H7 (cell line): ENCODE measurements at regions not wholly inside any gene's neighbourhood (a gene's known extent, or its start where the extent isn't known, plus 50 kb on each side); places are given as distances from the start of the nearest gene placed in this dataset.

Source experiments
- DNase-seq: peaks from one replicate; pipeline ENCODE4 v3.0.0; 2012
- H3K27me3 ChIP-seq: 2 replicates; pipeline ENCODE4 v1.6.0; 2011; ENCODE audit warnings: mild to moderate bottlenecking, low read length; ENCODE audit not compliant: control insufficient read depth, insufficient read depth
- H3K36me3 ChIP-seq: replicated peaks from 2 replicates; pipeline ENCODE4 v1.5.1; 2011; ENCODE audit warnings: low read length; ENCODE audit not compliant: control insufficient read depth, insufficient read depth
- H3K4me3 ChIP-seq: 2 replicates; pipeline ENCODE4 v1.5.1; 2011; ENCODE audit warnings: low read depth, mild to moderate bottlenecking, control low read depth, low read length, moderate library complexity; ENCODE audit not compliant: insufficient read depth

DNA sequence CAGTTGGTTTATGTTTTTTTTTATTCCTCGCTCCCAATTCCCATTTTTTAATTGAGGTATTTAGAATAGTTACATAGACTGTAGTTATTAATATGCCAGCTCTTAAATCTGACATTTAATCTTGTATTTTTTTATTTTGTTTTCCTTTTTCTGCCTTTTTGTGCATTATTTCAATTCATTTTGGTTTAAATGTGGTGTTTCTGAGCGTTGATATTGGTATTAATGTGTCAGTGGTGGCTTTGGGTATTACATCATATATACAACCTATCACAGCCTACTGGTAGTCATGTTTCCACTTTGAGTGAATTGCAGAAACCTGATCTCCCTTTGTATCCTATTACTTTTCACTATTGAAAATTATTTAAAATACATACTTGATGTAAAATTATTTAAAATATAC, 1027.3 kb downstream of the KCNT2 start:
- Histone ChIP-seq H3K4me3 (no peak overlapping the region), H3K27me3 (no peaks in the 10 kb centered on the region), H3K36me3 (no peaks in the 10 kb centered on the region)
- DNase-seq: no peak

DNA sequence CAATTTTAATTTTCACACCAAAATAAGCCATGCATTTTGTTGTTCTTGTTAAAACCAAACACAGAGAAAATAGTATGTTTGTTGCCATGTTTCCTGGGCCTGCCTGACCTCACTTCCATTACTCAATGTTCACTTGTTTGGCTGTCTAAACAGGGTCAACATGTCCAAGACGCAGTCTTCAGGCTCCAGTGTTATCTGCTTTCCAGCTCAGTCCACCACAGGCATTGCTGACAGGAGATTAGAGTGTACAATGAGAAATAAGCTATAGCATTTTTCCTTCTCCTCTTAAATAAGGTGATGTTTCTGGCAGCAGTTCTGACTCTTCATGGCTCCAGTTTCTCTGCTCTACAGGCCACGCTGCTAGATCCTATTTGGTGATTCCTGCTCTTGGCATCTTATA, 1030.5 kb downstream of the KCNT2 start:
- Histone ChIP-seq H3K27me3 (no peaks in the 10 kb centered on the region), H3K36me3 (no peaks in the 10 kb centered on the region), H3K4me3 (no peak overlapping the region)
- no peak for DNase-seq

DNA sequence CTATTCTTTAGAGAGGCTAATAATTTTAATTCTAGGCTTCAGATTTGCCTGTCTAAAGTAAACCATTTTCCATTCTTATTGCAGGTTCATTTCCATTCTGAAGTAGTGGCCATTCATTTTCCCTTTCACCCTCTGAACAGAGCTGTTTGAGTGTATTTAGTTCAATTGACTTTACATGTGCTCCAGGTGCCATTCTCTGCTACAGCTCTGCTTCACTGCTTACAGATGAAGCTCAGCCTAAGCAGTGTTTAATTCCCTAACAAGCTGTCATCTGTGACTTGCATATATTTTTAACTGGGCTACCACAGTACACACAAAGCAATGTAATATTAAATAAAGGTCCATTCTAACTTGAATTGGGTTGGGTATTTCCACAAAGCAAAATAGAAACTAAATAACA, 1031.6 kb downstream of the KCNT2 start:
- no peak for DNase-seq
- H3K4me3 ChIP-seq: no peak overlapping the region
- no peaks in the 10 kb centered on the region for H3K36me3 ChIP-seq
- no peaks in the 10 kb centered on the region for H3K27me3 ChIP-seq

DNA sequence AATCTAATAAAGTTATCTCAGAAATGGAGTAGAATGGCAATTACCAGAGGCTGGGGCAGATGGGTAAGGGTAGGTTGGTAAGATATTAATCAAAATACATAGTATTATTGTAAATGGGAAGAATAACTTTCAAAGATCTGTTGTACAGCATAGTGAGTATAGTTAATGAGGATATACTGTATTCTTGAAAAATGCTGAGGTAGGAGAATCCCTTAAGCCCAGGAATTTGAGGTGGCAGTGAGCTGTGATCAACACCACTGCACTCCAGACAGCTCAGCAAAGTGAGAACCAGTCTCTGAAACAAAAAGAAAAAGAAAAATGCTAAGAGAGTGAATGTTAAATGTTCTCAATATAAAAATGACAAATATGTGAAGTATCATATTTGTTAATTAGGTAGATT, 1033.7 kb downstream of the KCNT2 start:
- no peaks in the 10 kb centered on the region for H3K36me3 ChIP-seq
- DNase-seq: no peak
- H3K4me3 ChIP-seq: no peak overlapping the region

DNA sequence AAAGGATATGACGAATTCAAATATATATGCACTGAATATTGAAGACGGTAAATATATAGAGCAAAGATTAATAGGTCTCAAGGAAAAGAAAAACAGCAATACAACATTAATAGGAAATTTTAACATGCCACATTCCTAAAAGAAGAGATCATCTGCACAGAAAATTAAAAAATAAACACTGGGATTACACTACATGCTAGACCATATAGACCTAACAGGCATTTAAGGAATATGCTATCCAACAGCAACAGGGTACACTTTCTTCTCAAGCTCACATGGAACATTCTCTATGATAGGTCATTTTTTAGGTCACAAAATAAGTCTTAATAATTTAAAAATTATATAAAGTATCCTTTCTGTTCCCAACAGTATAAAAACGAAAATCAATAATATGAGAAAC, 1038.3 kb downstream of the KCNT2 start:
- Histone ChIP-seq H3K36me3 (no peaks in the 10 kb centered on the region), H3K27me3 (no peaks in the 10 kb centered on the region), H3K4me3 (no peak overlapping the region)
- DNase-seq: no peak

More for the DNA sequence above, 1033.7 kb downstream of the KCNT2 start:
- no peaks in the 10 kb centered on the region for H3K27me3 ChIP-seq

DNA sequence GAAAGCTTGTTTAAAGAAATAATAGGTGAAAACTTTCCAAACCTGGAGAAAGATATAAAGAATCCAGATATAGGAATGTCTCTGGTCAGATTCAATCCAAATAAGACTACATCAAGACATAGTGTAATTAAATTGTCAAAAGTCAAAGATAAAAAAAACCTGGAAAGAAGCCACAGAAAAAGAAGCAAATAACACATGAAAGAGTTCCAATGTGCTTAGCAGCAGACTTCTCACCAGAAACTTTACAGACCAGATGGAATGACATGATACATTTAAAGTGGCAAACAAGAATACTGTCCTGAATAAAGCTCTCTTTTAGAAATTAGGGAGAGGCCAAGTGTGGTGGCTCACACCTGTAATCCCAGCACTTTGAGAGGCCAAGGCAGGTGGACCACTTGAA, 1039.9 kb downstream of the KCNT2 start:
- Histone ChIP-seq H3K4me3 (no peak overlapping the region), H3K27me3 (no peaks in the 10 kb centered on the region), H3K36me3 (no peaks in the 10 kb centered on the region)
- no peak for DNase-seq

DNA sequence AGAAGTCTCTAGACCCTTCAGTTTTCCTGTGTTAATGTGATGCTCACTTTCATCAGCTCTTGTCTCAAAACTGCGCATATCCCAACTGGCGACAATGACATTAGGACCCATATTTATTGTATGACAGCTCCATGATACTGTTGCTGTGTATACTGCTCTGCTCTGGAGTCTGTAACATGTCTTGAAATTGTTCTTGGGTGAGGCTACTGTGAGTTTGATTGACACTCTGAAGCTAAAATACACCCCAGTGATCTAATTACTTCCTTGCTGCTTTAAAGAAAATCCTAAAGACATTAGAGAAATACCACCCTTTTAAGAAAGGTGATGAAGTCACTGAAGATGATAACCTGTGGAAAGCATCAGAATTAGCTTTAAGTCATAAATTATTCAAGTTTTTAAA, 1046.2 kb downstream of the KCNT2 start:
- Histone ChIP-seq H3K36me3 (no peaks in the 10 kb centered on the region), H3K4me3 (no peak overlapping the region), H3K27me3 (no peaks in the 10 kb centered on the region)
- no peak for DNase-seq

DNA sequence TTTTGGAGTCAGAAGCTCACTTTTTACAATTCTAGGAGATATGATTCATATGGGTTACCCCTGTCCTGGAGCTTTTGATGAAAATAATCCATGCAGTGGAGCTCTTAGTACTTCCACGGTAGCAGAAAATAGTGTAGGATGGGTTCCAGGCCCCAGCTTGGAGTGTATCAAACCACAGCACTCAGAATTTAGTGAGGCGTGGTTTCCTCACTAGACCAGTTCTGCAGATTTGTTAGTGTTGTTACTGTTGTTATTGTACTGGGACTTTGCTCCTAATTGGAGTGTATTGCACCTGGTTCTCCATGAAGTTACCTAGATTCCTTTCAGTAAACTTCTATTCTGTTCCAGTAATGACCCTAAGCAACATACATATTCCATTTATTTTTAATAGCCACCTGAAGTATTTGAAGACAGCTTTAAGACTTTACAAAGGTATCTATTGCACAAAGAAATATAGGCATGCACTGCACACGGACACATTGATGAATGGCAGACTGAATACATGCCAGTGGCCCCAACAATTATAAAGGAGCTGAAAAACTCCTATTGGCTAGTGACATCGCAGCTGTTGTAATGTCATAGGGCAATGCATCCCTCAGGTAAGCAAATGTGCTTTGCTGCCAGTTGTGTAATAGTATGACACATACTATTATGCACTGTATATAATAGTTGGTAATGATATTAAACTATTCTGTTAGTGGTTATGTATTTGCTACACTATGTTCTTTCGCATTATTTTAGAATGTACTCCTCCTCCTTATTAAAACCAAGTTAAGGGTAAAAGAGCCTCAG, 1058.0 kb downstream of the KCNT2 start:
- Histone ChIP-seq H3K4me3 (no peak overlapping the region), H3K27me3 (no peaks in the 10 kb centered on the region), H3K36me3 (no peaks in the 10 kb centered on the region)
- DNase-seq: no peak

DNA sequence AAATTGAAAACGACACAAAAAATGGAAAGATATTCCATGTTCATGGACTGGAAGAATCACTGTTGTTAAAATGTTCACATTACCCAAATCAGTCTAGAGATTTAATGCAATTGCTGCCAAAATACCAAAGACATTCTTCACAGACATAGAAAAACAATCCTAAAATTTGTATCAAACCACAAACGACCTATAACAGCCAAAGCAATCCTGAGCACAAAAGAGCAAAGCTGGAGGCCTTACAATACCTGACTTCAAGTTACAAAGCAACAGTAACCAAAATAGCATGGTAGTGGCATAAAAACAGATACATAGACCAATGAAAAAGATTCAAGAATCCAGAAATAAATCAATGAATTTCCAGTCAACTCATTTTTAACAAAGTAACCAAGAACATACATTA, 1077.3 kb downstream of the KCNT2 start:
- H3K27me3 ChIP-seq: no peaks in the 10 kb centered on the region
- no peak overlapping the region for H3K4me3 ChIP-seq
- H3K36me3 ChIP-seq: no peaks in the 10 kb centered on the region
- no peak for DNase-seq

DNA sequence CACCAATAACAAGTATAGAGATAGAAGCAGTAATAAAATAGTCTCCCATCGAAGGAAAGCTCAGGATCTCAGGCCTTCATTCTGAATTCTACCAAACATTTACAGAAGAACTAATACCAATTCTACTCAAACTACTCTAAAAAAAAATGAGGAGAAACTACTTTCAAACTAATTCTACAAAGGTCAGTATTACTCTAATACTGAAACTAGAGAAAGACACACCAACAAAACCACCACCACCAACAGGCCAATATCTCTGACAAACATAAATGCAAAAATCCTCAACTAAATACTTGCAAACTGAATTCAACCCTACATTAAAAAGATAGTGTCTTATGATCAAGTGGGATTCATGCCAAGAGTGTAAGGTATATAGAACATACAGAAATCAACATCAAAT, 1078.4 kb downstream of the KCNT2 start:
- no peak for DNase-seq
- Histone ChIP-seq H3K27me3 (no peaks in the 10 kb centered on the region), H3K4me3 (no peak overlapping the region), H3K36me3 (no peaks in the 10 kb centered on the region)

DNA sequence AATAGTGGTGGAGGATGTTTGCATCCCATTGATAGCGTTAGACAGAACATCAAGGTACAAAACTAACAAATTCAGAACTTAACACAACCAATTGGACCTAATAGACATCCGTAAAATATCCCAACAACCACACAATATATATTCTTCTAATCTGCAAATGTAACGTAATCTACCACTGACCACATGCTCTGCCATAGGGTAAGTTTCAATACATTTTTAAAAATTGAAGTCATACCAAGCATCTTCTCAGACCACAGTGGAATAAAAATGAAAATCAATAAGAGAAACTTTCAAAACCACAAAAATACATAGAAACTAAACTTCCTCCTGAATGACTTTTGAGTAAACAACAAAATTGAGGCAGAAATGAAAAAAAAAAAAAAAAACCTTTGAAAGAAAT, 1087.5 kb downstream of the KCNT2 start:
- no peaks in the 10 kb centered on the region for H3K36me3 ChIP-seq

DNA sequence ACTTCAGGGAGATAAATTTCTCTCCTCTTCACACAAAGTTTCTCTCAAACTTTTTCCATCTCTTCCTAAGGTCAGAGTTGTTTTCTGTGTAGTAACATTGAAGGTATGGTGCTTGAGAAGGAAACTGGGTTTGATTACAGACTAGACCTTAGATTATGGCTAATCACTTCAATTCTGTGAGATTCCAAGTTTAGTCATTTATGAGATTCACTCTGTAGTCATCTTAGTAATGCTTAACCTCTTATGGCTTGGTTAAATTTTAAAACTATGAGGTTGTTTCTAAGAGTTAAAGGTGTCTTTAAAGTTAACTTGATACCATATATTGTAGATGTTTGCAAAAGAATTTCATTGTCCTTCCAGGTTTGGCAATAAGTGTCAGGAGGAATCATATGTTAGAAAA, 1092.2 kb downstream of the KCNT2 start:
- Histone ChIP-seq H3K4me3 (no peak overlapping the region), H3K36me3 (no peaks in the 10 kb centered on the region), H3K27me3 (no peaks in the 10 kb centered on the region)
- DNase-seq: no peak

More for the DNA sequence above, 1087.5 kb downstream of the KCNT2 start:
- no peaks in the 10 kb centered on the region for H3K27me3 ChIP-seq
- H3K4me3 ChIP-seq: no peak overlapping the region
- no peak for DNase-seq

DNA sequence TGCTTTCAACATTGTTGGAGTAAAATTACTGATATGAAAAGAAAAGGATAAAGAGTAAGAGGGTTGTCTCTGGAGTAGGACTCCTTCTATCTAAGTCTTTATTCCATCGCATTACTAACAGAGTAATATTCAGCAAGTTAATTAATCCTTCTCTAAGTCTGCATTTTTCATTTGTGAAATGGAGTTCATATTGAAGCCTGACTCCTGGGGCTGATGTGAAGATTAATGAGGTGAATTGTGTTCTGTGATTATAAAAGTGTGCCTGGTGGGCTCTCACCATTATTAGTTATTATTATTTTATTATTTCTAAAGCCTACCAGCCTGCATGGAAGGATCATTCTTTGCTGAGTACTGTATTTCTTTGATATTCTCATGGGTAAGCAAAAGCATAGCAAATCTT, 1096.7 kb downstream of the KCNT2 start:
- Histone ChIP-seq H3K27me3 (no peaks in the 10 kb centered on the region), H3K36me3 (no peaks in the 10 kb centered on the region), H3K4me3 (no peak overlapping the region)
- no peak for DNase-seq

DNA sequence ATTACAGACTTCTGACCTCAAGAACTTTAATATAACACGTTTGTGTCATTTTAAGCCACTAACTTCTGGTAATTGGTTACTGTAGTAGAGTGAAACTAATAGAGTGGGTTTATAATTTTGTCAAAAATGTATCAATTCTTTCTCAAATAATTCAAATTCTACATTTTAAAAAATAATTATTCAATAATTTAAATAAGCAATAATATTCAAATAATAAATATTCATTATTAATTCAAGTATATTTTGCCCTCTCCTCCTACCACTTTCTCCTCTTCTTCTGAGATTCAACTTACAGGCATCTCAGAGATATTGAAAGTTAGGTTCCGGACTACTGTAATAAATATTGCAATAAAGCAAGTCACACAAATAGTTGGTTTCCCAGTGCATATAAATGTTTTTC, 1107.1 kb downstream of the KCNT2 start:
- Histone ChIP-seq H3K36me3 (no peaks in the 10 kb centered on the region), H3K27me3 (no peaks in the 10 kb centered on the region), H3K4me3 (no peak overlapping the region)
- no peak for DNase-seq

DNA sequence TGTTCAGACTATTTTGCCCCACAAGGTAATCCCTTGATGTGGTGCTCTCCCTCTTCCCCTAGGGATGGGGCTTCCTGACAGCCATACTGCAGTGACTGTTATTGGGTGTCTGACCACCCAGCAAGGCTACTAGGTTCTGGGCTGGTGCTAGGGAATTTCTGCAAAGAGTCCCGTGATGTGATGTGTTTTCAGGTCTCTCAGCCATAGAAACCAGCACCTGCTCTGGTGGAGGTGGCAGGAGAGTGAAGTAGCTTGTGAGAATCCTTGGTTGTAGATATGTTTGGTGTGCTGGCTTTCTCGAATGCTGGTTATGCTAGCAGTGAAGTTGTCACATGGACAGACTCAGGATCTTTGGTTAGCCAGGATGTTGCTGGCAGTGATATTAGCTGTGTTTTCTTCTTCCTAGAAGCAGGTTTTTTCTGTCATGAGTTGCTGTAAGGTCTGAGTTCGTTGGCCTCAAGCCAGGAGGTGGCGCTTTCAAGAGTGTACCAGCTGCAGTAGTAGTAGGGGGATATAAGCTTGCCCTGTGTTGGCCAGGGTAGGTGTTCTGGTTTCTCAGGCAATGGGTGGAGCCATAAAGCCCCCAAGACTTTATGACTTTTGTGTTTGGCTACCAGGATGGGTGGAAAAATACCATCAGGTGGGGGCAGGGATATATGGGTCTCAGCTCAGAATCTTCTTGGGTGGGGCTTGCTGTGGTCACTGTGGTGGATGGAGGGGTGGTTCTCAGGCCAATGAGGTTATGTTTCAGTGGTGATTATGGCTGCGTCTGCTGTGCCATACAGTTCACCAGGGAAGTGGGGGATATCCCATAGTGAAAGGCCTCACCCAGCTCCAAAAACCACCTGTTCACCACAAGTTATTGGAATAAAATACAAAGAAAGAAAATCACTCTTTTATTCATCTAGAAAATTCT, 1112.3 kb downstream of the KCNT2 start:
- H3K36me3 ChIP-seq: no peaks in the 10 kb centered on the region
- no peak for DNase-seq
- no peaks in the 10 kb centered on the region for H3K27me3 ChIP-seq
- no peak overlapping the region for H3K4me3 ChIP-seq
